Loucy (cell line): ENCODE measurements at regions not wholly inside any gene's neighbourhood (a gene's known extent, or its start where the extent isn't known, plus 50 kb on each side); places are given as distances from the start of the nearest gene placed in this dataset.

Experiments
- EZH2phosphoT487 ChIP-seq: fragments of 200-600 bp; IDR thresholded peaks from 2 replicates; pipeline ENCODE4 v1.6.1; 2018; ENCODE audit warnings: antibody characterized with exemption, mild to moderate bottlenecking, moderate library complexity, borderline replicate concordance
- TF ChIP-seq, protein P1 (sequence below): fragments of 200-600 bp; sonication (generic); conservative IDR thresholded peaks from 2 replicates; pipeline ENCODE4 v1.5.1; 2014; ENCODE audit warnings: mild to moderate bottlenecking, antibody characterized with exemption, low read length

- TF ChIP-seq, protein P1, sequence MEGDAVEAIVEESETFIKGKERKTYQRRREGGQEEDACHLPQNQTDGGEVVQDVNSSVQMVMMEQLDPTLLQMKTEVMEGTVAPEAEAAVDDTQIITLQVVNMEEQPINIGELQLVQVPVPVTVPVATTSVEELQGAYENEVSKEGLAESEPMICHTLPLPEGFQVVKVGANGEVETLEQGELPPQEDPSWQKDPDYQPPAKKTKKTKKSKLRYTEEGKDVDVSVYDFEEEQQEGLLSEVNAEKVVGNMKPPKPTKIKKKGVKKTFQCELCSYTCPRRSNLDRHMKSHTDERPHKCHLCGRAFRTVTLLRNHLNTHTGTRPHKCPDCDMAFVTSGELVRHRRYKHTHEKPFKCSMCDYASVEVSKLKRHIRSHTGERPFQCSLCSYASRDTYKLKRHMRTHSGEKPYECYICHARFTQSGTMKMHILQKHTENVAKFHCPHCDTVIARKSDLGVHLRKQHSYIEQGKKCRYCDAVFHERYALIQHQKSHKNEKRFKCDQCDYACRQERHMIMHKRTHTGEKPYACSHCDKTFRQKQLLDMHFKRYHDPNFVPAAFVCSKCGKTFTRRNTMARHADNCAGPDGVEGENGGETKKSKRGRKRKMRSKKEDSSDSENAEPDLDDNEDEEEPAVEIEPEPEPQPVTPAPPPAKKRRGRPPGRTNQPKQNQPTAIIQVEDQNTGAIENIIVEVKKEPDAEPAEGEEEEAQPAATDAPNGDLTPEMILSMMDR, result no peak
- no peak for TF ChIP-seq EZH2phosphoT487
Observed at GRCh38 chr3:182686033-182686886, 107.0 kb upstream of the ATP11B start.
